ENCODE measurements at regions not wholly inside any gene's neighbourhood (a gene's known extent, or its start where the extent isn't known, plus 50 kb on each side); places are given as distances from the start of the nearest gene placed in this dataset.

DNA sequence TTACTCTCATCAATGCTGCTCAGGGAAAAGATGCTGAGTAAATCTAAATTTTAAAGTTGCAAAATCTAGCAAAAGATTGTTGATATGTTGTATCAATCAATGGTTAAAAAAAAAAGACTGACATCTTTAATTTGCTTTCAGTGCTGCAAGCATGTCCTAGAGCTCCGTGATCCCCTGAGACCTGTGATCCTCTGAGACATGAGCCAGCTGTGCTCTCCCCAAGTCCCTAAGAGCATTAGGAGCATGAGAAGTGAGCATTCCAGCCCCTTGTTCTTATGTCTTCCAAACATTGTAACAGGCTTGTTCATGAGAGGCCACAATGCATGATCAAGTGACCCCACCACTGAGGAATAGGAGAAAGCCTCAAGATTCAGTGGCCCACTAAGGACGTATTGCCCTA is 116.6 kb downstream of the DAD1 start:
- no peak for TF ChIP-seq L3MBTL2 (conservative IDR thresholded peaks at IDR 0.05)
- TF ChIP-seq NFRKB (IDR thresholded peaks at IDR 0.05), result no peak
- TF ChIP-seq TARDBP (IDR thresholded peaks at IDR 0.05), result no peak
- TF ChIP-seq FOXM1 (IDR thresholded peaks at IDR 0.05; ENCODE audit: borderline replicate concordance), result no peak
- TF ChIP-seq BHLHE40 (IDR thresholded peaks at IDR 0.05; ENCODE audit: borderline replicate concordance), result no peak

Data from HEK293T (cell line).